Glutamatergic neuron (in vitro differentiated cells): ENCODE measurements at regions not wholly inside any gene's neighbourhood (a gene's known extent, or its start where the extent isn't known, plus 50 kb on each side); places are given as distances from the start of the nearest gene placed in this dataset.

Experiments
- DNase-seq: peaks from one replicate; pipeline ENCODE4 v3.0.0; 2022
- H3K27ac Mint-ChIP-seq: one replicate; pipeline ENCODE4 v1.8.0; 2020; ENCODE audit warnings: mild to moderate bottlenecking, mixed read lengths, inconsistent platforms; ENCODE audit not compliant: unreplicated experiment
- H3K27me3 Mint-ChIP-seq: one replicate; pipeline ENCODE4 v1.8.0; 2020; ENCODE audit warnings: mild to moderate bottlenecking, moderate library complexity, mixed read lengths, inconsistent platforms; ENCODE audit not compliant: unreplicated experiment
- H3K36me3 Mint-ChIP-seq: one replicate; pipeline ENCODE4 v1.8.0; 2020; ENCODE audit warnings: mild to moderate bottlenecking, mixed read lengths, inconsistent platforms; ENCODE audit not compliant: unreplicated experiment
- H3K4me1 Mint-ChIP-seq: one replicate; pipeline ENCODE4 v1.8.0; 2020; ENCODE audit warnings: mild to moderate bottlenecking, low read depth, mixed read lengths, inconsistent platforms; ENCODE audit not compliant: unreplicated experiment
- H3K4me3 Mint-ChIP-seq: one replicate; pipeline ENCODE4 v1.8.0; 2020; ENCODE audit warnings: mild to moderate bottlenecking, mixed read lengths, inconsistent platforms; ENCODE audit not compliant: unreplicated experiment
- H3K9me3 Mint-ChIP-seq: one replicate; pipeline ENCODE4 v1.8.0; 2020; ENCODE audit warnings: mild to moderate bottlenecking, moderate library complexity, mixed read lengths, inconsistent platforms; ENCODE audit not compliant: unreplicated experiment
- CTCF ChIP-seq: fragments of 200-600 bp; sonication (generic); IDR thresholded peaks from one replicate; pipeline ENCODE4 v1.5.0; 2021; ENCODE audit not compliant: partially characterized antibody, unreplicated experiment

GRCh38 chr2:173854141-173854540 lies 111.0 kb downstream of the SP3 start:
- Mint-ChIP-seq H3K27me3 (peaks cover 5% of the 10 kb centered on the region), H3K27ac (peak overlapping the region; percentile 79), H3K36me3 (no peaks in the 10 kb centered on the region), H3K4me3 (no peak overlapping the region), H3K9me3 (no peaks in the 10 kb centered on the region), H3K4me1 (peaks cover 30% of the 10 kb centered on the region)
- no peak for TF ChIP-seq CTCF
- DNase-seq: no peak

GRCh38 chr2:173854840-173855239 lies 110.3 kb downstream of the SP3 start:
- H3K4me3 Mint-ChIP-seq: peak overlapping the region; percentile 32
- no peaks in the 10 kb centered on the region for H3K9me3 Mint-ChIP-seq
- peaks cover 2% of the 10 kb centered on the region for H3K27me3 Mint-ChIP-seq
- H3K27ac Mint-ChIP-seq: peak overlapping the region; percentile 79
- no peak for TF ChIP-seq CTCF
- peak; percentile 64 for DNase-seq
- H3K36me3 Mint-ChIP-seq: no peaks in the 10 kb centered on the region
- peaks cover 30% of the 10 kb centered on the region for H3K4me1 Mint-ChIP-seq

- Mint-ChIP-seq H3K36me3 (no peaks in the 10 kb centered on the region), H3K9me3 (no peaks in the 10 kb centered on the region), H3K4me1 (peaks cover 30% of the 10 kb centered on the region), H3K27ac (peak overlapping the region; percentile 79), H3K4me3 (no peak overlapping the region), H3K27me3 (peaks cover 2% of the 10 kb centered on the region)
- no peak for DNase-seq
- no peak for TF ChIP-seq CTCF
Observed at GRCh38 chr2:173855661-173856060, 109.5 kb downstream of the SP3 start.
